ENCODE measurements at regions not wholly inside any gene's neighbourhood (a gene's known extent, or its start where the extent isn't known, plus 50 kb on each side); places are given as distances from the start of the nearest gene placed in this dataset.

DNA sequence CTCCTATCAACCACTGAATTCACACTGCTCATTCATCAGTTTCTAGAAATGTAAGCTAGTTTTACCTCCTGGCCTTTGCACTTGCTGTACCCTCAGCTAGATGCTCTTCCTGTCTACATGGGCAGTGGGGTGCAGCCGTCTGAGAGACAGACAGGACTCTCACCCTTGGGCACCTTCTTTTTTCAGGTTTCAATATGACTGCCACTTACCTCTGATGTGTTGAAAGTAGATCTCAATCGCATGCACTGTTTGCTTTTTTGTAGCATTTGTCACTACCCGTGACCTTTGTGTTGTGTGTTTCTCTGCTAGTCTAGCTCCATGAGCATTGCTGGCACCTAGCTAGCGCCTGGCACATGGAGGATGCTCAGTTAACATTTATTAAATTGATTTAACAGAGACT lies 403.1 kb upstream of the TRPC7 start:
- TF ChIP-seq, protein P1, sequence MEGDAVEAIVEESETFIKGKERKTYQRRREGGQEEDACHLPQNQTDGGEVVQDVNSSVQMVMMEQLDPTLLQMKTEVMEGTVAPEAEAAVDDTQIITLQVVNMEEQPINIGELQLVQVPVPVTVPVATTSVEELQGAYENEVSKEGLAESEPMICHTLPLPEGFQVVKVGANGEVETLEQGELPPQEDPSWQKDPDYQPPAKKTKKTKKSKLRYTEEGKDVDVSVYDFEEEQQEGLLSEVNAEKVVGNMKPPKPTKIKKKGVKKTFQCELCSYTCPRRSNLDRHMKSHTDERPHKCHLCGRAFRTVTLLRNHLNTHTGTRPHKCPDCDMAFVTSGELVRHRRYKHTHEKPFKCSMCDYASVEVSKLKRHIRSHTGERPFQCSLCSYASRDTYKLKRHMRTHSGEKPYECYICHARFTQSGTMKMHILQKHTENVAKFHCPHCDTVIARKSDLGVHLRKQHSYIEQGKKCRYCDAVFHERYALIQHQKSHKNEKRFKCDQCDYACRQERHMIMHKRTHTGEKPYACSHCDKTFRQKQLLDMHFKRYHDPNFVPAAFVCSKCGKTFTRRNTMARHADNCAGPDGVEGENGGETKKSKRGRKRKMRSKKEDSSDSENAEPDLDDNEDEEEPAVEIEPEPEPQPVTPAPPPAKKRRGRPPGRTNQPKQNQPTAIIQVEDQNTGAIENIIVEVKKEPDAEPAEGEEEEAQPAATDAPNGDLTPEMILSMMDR (IDR thresholded peaks at IDR 0.05): no peak
- TF ChIP-seq POLR2A (IDR thresholded peaks at IDR 0.05; ENCODE audit: low read depth) (no peak), POLR2AphosphoS5 (IDR thresholded peaks at IDR 0.05) (no peak)
